Lung (tissue), 11 donors: ENCODE measurements at regions not wholly inside any gene's neighbourhood (a gene's known extent, or its start where the extent isn't known, plus 50 kb on each side); places are given as distances from the start of the nearest gene placed in this dataset.

Experiments
- ATAC-seq: fragments of 200-7000 bp; cut with Tn5 transposase; one replicate; pipeline ENCODE4 v1.9.1; 2020; ENCODE audit warnings: moderate number of reproducible peaks; ENCODE audit not compliant: insufficient read depth, low FRiP score
- DNase-seq, 3 donors: peaks; one replicate each; pipeline ENCODE4 v3.0.0-alpha.2; 2013 to 2017
- H3K27ac ChIP-seq, 2 donors: one replicate each; pipeline ENCODE4 v1.5.1; 2013; ENCODE audit warnings: mild to moderate bottlenecking in 2 of 2, moderate library complexity in 2 of 2, control low read depth in 1 of 2, inconsistent platforms in 1 of 2, low read depth in 1 of 2, low read length in 1 of 2
- H3K27me3 ChIP-seq, 3 donors: one replicate each; pipeline ENCODE4 v1.5.1; 2013; ENCODE audit warnings: low read length in 2 of 3; ENCODE audit not compliant: control insufficient read depth in 3 of 3, insufficient read depth in 3 of 3
- H3K36me3 ChIP-seq, 4 donors: one replicate each; pipeline ENCODE4 v1.5.1; 2013; ENCODE audit warnings: low read length in 4 of 4, mild to moderate bottlenecking in 1 of 4, moderate library complexity in 1 of 4; ENCODE audit not compliant: control insufficient read depth in 4 of 4, insufficient read depth in 4 of 4
- H3K4me1 ChIP-seq, 5 donors: one replicate each; pipeline ENCODE4 v1.5.1; 2013; ENCODE audit warnings: low read length in 5 of 5, mild to moderate bottlenecking in 2 of 5, moderate library complexity in 1 of 5; ENCODE audit not compliant: control insufficient read depth in 5 of 5, insufficient read depth in 5 of 5
- H3K4me3 ChIP-seq: one replicate; pipeline ENCODE4 v1.5.1; 2013; ENCODE audit warnings: mild to moderate bottlenecking, control low read depth, moderate library complexity
- H3K9ac ChIP-seq, 2 donors: one replicate each; pipeline ENCODE4 v1.5.1; 2013; ENCODE audit warnings: low read length in 2 of 2, control low read depth in 1 of 2; ENCODE audit not compliant: insufficient read depth in 1 of 2
- H3K9me3 ChIP-seq, 4 donors: one replicate each; pipeline ENCODE4 v1.5.1; 2013; ENCODE audit warnings: low read length in 3 of 4, mild to moderate bottlenecking in 1 of 4, moderate library complexity in 1 of 4; ENCODE audit not compliant: control insufficient read depth in 4 of 4, insufficient read depth in 3 of 4
- WGBS, 2 donors: extraction: QIAGEN DNeasy Blood & Tissue Kit; methylation state at CpG; one replicate each; pipeline ENCODE4 v1.1.7; 2013; 5-methylcytosine and 5-hydroxymethylcytosine counted together
- TF ChIP-seq, protein P1 (sequence below): IDR thresholded peaks from 2 replicates; pipeline ENCODE4 v1.5.1; 2012; ENCODE audit warnings: mild to moderate bottlenecking; ENCODE audit errors: control extremely low read depth, extremely low read depth
- donor health status: control.
- donor health status: control.
- donor health status: Bipolar disorder and iron deficiency.
- donor health status: healthy.
- donor health status: DM: yes; HTN: yes; CAD: no.

DNA sequence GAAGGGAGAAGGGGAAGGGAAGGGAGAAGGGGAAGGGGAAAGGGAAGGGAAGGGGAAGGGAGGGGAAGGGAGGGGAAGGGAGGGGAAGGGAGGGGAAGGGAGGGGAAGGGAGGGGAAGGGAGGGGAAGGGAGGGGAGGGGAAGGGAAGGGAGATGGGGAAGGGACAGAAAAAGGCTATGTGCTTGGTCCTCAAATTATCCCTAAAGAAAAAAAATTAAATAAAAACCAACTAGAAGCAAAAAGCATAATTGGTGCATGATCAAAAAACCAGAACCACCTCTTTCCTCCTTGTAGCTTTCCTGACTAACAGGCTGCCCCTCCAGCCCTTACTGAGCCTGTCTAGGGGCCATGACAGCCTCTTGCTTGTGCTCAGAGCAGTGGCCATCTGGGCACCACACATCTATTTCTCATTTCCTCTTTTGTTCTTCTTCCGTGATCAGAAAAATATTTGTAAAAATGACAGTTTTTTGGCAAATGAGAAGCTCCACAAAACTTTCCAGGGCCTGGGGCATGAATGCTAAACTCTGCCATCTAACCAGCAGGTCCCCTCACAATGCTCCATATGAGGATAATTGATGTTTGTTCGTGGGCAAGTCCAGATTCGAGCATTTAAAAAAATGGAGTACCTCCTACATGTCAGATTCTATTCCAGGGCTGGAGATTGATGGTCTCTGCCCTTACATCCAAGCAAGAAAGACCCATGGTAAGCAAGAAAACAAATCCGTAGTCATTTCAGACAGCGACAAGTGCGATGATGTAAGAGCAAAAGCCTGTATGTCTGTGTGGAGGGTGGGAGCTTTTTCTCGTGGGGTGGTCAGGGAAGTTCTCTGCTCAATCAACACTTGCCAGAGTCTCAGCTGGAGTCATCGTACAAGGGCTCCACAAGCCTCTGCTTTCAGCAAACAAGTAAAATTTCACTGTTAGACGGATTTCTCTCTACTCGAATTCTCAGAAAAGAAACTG lies 320.9 kb downstream of the WDR11 start:
- Histone ChIP-seq H3K4me3 (no peak overlapping the region), H3K36me3 (no peaks in the 10 kb centered on the region), H3K9me3 (no peaks in the 10 kb centered on the region), H3K4me1 (peaks cover 0 to 29% (median 13%) of the 10 kb centered on the region in 5 donors), H3K9ac (no peak overlapping the region), H3K27me3 (no peaks in the 10 kb centered on the region), H3K27ac (no peak overlapping the region)
- DNase-seq (no peak), ATAC-seq (no peak)
- TF ChIP-seq, protein P1, sequence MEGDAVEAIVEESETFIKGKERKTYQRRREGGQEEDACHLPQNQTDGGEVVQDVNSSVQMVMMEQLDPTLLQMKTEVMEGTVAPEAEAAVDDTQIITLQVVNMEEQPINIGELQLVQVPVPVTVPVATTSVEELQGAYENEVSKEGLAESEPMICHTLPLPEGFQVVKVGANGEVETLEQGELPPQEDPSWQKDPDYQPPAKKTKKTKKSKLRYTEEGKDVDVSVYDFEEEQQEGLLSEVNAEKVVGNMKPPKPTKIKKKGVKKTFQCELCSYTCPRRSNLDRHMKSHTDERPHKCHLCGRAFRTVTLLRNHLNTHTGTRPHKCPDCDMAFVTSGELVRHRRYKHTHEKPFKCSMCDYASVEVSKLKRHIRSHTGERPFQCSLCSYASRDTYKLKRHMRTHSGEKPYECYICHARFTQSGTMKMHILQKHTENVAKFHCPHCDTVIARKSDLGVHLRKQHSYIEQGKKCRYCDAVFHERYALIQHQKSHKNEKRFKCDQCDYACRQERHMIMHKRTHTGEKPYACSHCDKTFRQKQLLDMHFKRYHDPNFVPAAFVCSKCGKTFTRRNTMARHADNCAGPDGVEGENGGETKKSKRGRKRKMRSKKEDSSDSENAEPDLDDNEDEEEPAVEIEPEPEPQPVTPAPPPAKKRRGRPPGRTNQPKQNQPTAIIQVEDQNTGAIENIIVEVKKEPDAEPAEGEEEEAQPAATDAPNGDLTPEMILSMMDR = no peak
- 64 to 77% methylated on average over 10 of the region's 10 CpGs for WGBS, 2 donors

DNA sequence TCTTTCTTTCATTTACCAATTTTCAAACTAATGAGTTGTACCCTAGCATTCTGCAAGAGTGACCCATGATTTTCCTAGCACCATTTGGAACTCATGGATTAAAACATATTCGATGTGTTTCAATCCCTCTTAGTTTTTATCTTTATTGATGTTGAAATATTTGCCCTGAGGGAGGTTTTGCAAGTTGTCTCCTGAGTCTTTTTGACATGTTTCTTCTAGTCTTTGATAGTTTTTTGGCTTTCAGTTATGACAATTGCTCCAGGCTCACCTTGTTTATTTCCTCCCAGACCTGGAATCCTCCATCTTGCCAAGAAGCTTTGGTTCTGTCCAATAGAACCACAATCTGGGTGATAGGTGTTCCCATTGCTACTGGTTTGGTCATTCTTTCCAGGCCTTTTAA lies 327.8 kb downstream of the WDR11 start:
- no peaks in the 10 kb centered on the region for H3K27me3 ChIP-seq
- no peak for ATAC-seq
- peaks cover 0 to 7% (median 0%) of the 10 kb centered on the region in 5 donors for H3K4me1 ChIP-seq
- TF ChIP-seq, protein P1 = no peak
- H3K9me3 ChIP-seq = no peaks in the 10 kb centered on the region
- no peaks in the 10 kb centered on the region for H3K36me3 ChIP-seq
- 70 to 87% methylated on average over 1 of the region's 1 CpG for WGBS, 2 donors
- H3K9ac ChIP-seq = no peak overlapping the region
- H3K27ac ChIP-seq = no peak overlapping the region
- DNase-seq = no peak
- no peak overlapping the region for H3K4me3 ChIP-seq

DNA sequence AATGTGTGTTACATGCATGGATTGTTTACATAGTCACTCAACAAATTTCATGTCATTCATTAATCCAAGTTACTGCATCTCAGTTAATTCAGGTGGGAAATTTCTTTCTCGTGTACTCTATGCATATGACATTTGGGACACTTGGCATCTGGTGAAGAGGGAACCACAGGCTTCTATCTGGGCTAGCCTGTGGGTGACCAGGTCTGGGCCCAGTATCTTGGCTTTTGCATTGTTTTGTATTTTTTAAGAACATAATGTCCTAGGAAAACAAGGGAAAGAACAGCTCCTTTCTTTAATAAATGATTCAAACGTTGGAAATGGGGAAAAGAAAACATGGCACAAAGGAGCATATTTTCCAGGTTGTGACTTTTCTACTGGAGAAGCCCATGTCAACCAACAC lies 331.1 kb downstream of the WDR11 start:
- H3K4me1 ChIP-seq = peaks cover 0 to 20% (median 0%) of the 10 kb centered on the region in 5 donors
- H3K9ac ChIP-seq = no peak overlapping the region
- WGBS, 2 donors = 71 to 75% methylated on average over 2 of the region's 2 CpGs
- TF ChIP-seq, protein P1 = no peak
- no peak overlapping the region for H3K27ac ChIP-seq
- H3K9me3 ChIP-seq = no peaks in the 10 kb centered on the region
- no peaks in the 10 kb centered on the region for H3K36me3 ChIP-seq
- DNase-seq = no peak
- no peaks in the 10 kb centered on the region for H3K27me3 ChIP-seq
- ATAC-seq = no peak
- H3K4me3 ChIP-seq = no peak overlapping the region
